NCI-H1048 (cell line): ENCODE measurements at regions not wholly inside any gene's neighbourhood (a gene's known extent, or its start where the extent isn't known, plus 50 kb on each side); places are given as distances from the start of the nearest gene placed in this dataset.

Source experiments
- DNase-seq: peaks from one replicate; lab custom pipeline; 2025; lab: John Stamatoyannopoulos, UW

DNA sequence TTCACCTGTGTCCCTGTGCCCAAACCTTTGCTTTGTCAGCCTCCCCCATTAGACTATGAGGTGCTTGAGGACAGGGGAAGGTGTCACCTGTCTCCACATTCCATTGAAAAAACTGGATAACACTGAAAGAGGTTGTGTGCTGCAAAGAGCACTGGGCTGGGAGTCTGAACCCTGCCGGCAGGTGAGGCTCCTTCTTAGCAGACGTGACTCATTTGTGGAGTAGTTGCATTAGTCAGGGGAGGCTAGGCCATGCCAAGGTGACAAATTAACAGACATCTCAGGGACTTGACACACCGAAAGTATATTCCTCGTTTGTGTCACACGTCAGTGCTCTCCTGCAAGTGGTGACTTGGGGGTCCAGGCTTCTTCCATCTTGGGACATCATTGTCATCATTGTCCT lies 95.9 kb upstream of the STX18 start:
- DNase-seq = no peak

DNA sequence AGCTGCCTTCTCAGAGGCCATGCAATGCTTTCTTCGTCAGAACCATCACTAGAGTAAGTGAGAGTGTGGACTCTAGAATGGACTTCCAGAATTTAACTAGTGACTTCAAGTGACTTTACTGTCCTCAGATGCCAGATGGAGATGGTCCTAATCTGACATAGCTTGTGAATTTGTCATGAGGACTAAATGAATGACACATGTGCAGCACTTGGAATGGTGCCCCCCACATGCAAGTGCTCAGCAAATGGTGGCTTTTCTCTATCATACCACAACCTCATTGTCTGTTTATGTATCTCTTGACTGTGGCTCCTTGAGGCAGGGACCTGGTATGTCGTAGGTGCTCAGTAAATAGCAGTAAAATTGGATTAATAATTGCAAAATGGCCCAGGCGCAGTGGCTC lies 91.6 kb upstream of the STX18 start:
- DNase-seq = no peak

DNA sequence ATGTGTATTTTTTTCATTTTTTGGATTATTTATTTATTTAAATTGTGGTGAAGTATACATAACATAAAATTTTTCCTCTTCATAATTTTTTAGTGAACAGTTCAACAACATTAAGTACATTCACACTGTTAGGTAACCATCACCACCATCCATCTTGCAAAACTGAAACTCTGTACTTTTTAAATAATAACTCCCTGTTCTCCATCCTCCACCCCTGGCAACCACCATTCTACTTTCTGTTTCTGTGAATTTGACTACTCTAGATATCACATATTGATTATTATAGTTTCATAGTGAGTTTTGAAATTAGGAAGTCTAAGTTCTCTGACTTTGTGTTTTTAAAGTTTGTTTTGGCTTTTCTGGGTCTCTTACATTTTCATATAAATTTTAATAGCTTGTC lies 89.3 kb upstream of the STX18 start:
- DNase-seq = no peak

DNA sequence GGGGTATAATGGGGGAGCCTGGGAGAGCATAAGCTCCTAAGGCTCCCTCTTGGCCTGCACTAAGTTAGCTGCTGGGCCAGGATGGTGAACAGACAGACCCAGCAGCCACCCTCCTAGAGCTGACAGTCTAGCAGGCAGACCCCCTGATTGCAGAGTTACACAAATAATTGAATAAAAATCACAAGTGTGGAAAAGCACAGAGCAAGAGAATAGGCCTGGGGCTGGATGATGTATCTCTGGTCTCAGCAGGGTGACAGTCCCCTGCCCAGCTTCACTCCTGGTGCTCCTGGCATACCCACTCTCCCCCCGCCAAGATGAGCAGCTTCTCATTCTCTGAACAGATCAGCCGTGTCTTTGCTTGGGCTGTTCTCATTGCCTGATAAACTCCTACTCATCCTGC lies 86.1 kb upstream of the STX18 start:
- DNase-seq = no peak

DNA sequence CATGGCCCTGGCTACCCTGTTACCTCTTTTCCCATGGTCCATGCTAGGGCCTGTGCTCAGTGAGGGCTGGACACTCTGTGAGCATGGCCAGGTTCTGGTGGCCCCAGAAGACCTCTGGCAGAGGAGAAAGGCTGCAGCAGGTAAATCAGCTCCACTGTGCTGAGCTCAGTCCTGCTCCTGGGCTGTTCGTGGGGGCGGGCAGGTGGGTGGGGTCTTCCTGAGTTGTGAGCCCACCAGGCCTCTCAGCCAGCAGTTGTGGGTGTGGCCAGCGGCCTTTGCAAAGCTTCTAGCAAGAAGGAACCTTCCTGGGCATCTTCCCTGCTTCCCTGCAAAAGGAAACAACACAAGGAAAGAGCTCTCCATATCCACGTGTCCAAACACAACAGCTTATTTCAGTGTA lies 85.3 kb upstream of the STX18 start:
- DNase-seq = no peak

DNA sequence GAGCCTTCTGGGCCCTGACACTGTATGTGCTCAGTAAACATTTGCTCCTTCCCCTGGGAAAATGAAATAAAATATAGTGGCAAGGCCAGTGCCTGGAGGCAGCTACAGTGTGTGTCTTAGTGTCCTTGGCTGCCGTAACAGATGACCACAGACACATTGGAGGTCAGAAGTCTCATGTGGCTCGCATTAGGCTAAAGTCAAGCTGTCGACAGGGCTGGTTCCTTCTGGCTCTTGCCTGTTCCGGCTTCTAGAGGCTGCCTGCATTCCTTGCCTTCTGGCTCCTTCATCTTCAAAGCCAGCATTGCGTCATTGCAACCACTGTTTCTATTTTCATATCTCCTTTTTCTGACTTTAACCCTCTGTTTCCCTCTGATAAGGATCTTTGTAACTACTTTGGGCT lies 83.6 kb upstream of the STX18 start:
- no peak for DNase-seq

DNA sequence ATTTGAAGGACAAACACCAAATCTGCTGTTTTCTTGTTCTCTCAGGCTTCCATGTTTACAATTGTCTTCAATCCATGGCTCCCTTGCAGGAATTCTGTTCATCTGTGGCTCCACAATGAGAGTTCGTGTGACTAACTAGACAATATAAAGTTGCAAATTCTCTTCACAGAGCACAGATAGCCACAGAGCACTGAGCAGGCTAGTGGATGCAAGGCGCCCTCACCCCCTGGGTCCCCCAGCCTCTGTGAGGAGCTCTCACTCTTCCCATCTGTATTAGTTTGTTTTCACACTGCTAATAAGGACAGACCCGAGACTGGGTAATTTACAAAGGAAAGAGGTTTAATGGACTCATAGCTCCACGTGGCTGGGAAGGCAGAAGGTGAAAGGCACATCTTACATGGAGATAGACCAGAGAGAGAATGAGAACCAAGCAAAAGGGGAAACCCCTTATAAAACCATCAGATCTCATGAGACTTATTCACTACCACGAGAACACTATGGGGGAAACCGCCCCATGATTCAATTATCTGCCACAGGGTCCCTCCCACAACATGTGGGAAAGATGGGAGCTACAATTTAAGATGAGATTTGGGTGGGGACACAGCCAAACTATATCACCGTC lies 82.5 kb upstream of the STX18 start:
- no peak for DNase-seq

DNA sequence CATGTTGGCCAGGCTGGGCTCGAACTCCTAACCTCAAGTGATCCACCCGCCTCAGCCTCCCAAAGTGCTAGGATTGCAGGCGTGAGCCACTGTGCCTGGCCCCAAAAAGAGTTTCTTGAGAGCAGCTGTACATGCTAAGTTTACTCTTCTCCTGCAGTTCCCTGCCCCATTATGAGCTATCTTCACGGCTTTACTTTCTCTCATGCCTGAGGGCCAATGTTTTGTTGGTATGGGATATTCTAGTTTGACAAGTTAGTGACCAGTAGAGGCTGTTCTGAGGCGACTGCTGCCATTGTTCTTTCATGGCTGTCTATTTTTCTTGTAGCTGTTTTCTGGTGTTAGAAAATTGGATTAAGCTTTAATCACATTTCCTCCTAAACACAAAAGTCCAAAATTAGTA lies 78.0 kb upstream of the STX18 start:
- no peak for DNase-seq

DNA sequence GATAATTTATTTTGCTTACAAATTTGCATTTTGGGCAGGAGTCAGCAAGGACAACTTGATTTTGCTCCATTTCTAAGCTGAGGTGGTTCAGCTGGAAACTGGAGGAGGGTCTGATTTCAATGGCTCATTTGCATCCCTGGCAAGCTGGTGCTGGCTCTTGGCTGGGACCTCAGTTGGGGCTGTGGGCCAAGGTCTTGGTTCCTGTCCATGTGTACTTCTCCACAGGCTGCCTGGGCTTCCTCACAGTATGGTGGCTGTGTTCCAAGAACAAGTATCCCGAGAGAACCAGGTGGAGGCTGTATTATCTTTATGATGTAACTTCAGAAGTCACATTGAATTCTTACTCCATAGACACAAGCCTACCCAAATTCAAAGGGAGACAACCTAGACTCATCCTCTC lies 77.0 kb upstream of the STX18 start:
- no peak for DNase-seq

DNA sequence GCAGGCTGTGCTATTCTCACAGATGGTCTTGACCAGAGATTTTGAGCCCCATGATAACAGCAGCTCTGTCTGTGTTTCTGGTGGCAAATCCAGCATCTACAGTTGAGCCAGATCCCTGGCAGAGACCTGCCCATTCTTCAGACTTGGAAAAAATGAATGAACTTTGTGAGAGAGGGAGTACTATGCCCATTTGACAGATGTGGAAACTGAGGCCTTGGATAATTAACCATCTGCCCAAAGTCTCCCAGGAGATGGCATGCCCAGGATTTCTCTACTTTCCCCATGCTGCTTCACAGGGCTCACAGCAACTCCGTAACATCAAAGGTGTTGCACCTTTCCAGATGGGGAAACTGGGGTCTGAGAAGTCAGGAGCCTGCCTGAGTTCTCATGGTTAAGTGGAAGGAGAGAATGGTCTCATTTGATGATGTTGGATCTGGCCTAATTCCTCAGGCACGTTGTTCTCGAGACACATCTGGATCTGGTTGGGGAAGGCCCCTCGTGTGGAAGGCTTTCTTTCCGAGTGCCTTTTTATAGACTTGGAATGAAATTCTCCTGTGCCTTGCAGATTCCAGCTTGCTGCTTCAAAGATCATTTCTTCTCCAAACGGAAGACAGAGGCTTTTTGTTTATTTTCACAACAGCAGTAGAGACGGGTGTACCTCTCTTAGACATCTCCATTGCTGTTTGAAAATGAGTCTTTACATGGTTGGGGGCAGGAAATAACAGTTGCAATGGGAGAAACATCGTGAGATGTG lies 73.3 kb upstream of the STX18 start:
- DNase-seq = no peak

DNA sequence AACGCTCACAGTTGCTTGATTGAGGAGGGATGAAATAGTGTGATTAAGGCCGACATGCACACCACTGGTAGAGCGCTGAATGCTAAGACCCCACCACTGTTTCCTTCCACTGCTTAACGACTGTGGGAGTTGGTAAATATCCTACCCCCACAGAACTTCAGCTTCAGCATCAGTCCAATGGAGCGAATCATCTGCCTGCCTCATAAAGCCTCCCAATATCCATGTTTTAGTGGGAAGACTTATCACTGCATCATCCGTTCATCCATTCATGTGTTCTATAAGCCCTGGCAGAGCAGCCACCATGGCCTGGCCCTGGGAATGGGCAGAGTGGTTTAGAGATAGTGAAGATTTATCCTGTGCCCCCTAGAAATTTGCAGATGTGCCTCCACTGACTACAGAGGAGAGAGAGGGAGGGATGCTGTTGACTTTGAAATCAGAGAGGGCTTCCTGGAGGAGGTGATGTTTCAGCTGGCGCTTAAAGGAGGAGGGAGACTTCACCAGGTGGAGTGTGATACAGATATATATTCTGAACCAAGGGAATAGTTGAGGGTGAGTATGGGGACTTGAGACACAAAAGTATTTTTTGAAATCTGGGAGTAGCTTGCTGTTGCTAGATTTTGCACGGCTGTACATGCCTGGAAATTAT lies 71.9 kb upstream of the STX18 start:
- no peak for DNase-seq

DNA sequence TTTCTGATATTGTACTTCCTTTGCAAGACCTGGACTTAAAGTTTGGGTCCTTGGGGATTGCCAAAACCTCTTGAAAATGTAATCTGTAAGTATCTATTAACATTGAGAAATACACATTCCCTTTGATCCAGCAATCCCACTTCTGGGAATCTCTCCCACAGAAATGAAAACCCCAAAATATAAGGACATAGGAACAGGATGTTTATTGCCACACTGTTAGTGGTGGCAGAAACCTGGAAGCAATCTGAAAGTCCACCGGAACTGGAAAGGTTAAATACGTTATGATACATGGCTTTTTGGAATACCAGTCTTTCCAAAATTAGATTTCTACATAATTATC lies 71.2 kb upstream of the STX18 start:
- DNase-seq = no peak

DNA sequence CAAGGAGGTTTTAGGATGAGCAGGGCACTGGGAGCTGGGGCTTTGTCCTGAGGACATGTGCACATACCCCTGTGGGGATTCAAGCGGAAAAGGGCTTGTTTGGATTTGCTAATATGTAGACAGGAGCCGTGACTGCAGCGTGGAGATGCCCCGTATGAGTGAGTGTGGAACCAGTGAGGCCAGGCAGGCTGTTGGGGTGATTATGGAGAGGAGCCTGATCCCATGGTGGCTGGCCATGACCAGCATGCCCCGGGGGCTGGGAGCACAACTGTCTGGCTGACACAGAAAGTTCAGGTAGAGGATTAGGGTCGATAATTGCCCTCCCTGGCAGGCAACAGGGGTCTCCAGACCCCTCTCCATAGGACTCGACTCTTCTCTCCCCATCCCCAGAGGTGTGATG lies 68.8 kb upstream of the STX18 start:
- no peak for DNase-seq

DNA sequence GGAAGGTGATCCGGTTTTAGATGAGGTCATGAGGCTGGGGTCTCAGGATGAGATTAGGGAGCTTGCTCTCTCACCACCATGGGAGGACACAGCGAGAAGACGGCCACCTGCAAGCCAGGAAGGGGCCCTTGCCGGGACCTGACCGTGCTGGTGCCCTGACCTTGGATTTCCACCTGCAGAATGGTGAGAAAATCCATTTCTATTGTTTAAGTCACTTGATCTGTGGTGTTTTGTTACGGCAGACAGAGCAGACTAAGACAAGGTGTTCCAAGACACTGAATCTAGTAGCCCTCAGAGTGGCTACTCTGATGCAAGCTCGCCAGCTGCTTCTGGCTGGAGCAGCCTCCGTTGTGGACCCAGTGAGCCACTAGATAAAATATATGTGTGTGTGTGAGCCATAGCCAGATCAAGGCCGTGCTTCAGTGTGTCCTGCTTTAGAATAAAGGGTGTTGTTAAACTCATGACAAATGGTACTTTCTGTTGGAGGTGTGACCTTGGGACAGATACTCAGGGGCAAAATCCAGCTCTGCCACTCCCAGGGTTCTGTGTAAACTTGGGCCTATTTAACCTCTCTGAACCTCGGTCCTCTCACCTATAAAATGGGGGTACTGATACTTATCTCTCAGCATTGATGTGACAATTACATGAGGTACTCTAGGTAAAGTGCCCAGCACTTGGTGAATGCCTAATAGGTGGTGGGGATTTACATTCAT lies 67.9 kb upstream of the STX18 start:
- DNase-seq = no peak

DNA sequence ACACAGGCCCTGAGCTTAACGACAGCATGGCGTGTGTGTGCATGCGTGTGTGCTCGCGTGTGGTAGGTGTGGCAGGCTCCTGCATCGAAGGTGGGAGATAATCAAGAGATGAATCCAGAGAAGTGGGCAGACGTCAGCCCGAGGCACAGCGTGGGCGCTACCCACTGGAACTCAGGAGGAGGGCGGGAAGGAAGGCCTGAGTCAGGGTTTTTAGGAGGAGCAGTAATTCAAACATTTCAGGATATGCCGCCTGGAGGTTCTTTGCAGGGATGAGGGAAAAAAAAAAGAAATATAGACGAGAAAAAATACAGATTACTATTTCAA lies 66.3 kb upstream of the STX18 start:
- DNase-seq = no peak

DNA sequence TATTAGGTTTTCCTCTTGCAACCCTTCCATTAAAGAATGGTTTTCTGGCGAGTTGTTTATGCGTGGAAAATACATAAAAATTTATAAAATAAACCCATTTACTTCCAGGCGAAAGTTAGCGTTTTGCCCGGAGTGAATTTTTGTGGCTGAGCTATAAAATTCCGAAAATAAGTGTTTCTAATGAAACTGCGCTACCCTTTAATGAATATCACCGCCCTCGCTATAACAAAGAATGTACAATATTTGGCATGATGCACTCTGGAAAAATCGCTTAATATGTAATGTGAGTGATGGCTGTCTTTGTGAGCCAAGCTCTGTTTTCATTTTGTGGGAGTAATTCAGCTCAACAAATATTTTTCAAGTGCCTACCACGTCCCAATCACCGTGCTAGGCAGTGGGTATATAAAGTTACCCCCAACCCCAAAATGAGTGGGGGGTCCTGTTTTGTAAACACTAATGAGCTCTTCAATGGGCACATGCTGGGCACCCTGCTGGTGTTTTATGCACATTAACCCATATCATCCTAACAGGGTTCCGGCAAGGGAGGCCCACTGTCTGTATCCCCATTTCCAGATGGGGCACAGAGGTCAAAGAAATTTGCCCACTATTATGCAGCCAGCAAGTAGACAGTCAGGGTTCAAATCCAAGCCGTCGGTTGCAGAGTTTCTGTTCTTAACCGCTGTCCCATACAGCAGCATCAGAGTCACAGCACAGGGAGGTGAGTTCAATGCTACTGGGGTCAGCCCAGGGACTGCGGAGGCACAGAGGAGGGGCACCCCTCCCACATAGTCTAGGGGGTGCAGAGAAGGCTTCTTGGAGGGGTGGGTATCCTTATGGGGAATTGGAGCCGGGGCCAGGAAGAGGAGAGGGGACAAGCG lies 65.7 kb upstream of the STX18 start:
- DNase-seq = no peak

DNA sequence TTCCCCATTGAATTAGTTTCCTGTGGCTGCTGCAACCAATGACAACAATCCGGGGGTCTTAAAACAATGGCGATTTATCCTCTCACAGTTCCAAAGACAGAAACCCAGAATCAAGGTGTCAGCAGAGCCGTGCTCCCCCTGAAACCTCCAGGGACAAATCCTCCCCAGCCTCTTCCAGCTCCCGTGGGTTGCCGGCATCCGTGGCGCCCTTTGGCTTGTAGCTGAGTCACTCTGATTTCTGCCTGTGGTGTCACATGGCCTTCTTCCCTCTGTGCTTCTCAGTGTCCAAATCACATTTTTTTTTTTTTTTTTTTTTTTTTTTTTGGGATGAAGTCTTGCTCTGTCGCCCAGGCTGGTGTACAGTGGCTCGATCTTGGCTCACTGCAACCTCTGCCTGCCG lies 64.5 kb upstream of the STX18 start:
- DNase-seq = no peak

DNA sequence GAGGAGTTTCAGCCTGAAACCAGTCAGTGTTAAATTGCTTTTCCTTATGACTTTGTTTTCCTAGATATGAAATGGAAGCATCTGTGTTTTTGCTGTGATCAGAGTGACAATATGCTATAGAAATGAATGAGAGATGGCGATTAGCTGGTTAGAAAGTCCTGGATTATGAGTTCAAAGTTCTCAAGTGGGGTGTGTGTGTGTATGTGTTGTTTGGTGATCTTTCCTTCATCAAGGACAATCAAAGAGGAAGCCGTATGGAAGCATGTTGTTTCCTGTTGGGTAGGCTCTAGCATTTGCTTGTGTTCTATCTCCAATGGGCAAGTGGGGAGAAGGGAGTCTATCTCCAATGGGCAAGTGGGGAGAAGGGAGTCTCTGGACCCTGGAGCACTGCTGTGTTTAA lies 64.0 kb upstream of the STX18 start:
- no peak for DNase-seq

DNA sequence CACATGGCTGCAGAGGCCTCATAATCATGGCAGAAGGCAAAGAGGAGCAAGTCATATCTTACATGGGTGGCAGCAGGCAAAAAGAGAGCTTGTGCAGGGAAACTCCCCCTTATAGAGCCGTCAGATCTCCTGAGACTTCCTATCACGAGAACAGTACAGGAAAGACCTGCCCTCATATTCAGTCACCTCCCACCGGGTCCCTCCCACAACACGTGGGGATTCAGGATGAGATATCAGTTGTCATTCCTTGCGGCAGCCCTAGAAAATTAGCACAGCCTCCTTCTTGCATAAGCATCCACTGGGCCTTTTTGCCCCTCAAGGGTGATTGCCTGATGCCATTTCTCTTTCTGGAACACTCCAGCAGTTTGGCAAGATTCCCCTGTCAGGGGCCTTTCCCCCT lies 61.7 kb upstream of the STX18 start:
- DNase-seq = no peak

DNA sequence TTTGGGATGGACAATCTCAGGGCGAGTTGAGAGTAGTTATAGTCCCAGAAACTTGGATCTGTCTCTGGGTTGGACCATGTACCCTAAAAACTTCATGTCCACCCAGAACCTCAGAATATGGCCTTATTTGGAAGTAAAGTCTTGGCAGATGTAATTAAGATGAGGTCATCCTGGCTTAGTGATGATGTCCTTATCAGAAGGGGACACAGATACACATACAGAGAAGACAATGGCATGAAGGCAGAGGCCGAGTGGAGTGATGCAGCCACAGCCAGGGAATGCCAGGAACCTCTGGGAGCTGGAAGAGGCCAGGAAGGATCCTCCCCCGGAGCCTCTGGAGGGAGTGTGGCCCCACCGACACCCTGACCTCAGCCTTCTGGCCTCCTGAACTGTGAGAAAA lies 61.2 kb upstream of the STX18 start:
- no peak for DNase-seq

DNA sequence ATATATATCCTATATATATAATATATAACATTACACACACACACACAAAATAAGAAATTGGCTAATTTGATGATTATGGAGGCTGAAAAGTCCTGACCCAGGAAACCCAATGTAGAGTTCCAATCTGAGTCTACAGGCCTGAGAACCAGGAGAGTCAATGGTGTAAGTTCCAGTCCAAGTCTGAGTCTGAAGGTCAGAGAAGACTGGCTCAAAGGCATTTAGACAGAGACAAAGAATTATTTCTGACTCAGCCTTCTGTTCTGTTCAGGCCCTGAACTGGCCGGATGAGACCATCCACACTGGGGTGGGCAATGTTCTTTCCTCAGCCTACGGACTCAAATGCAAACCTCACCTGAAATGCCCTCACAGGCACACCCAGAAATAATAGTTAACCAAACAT lies 60.6 kb upstream of the STX18 start:
- no peak for DNase-seq

DNA sequence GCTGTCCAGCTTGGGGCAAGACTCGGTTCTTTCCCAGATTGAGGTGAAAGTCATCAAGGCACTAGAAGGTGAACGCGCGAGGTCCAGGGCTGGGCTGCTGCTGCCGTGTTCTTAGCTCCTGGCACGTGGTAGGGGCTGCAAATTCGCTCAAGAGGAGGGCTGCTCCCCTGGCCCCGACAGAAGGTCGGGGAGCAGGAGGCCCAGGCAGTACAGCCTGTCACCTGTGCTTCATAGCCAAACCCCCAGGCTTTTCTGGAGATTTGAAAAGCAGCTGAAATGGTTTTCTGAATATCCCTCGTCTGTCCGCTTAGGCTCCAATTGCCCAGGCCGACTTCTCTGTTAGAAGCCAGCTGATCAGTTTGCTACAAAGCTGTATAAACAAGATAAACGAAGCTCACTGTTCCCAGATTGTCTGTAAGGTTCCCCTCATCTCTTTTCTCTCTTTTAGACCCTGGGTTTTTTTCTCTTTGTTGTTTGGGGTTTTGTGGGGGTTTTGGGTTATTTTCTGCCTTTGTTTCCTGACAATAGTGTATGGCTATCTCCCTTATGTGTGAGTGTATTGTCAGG lies 60.0 kb upstream of the STX18 start:
- DNase-seq = no peak
